Body of pancreas (tissue), 4 donors: ENCODE measurements at regions not wholly inside any gene's neighbourhood (a gene's known extent, or its start where the extent isn't known, plus 50 kb on each side); places are given as distances from the start of the nearest gene placed in this dataset.
"Not testable (repeated sequence)": the region's sequence is repeated elsewhere in the genome, so short reads cannot be mapped to it uniquely, and the experiment has no call there.

Source experiments
- ATAC-seq: fragments of 150-250 bp; one replicate; pipeline ENCODE4 v1.9.1; 2016
- DNase-seq, 4 donors: peaks; one replicate each; pipeline ENCODE4 v3.0.0-alpha.2; 2019
- H3K27ac ChIP-seq, 4 donors: fragments of 200-600 bp; sonication (generic); 1 replicate in 3 of 4; 2 replicates in 1 of 4; pipeline versions ENCODE4 v1.5.1 to v1.6.1; 2016 to 2019; ENCODE audit warnings: mild to moderate bottlenecking in 1 of 4, mixed read lengths in 1 of 4, moderate library complexity in 1 of 4
- H3K27me3 ChIP-seq, 2 donors: fragments of 200-600 bp; sonication (generic); one replicate each; pipeline ENCODE4 v1.6.0; 2016; ENCODE audit warnings: mild to moderate bottlenecking in 1 of 2
- H3K36me3 ChIP-seq, 2 donors: fragments of 200-600 bp; sonication (generic); replicated peaks in 1 of 2; 2 replicates each; pipeline ENCODE4 v1.5.1; 2016; ENCODE audit warnings: low read depth in 2 of 2; ENCODE audit not compliant: insufficient read depth in 1 of 2
- H3K4me1 ChIP-seq: fragments of 200-600 bp; sonication (generic); one replicate; pipeline ENCODE4 v1.6.0; 2016
- H3K4me3 ChIP-seq, 2 donors: fragments of 200-600 bp; sonication (generic); 1 replicate in 1 of 2; 2 replicates in 1 of 2; pipeline ENCODE4 v1.5.1; 2016 to 2019
- H3K9me3 ChIP-seq, 3 donors: fragments of 200-600 bp; sonication (generic); 1 replicate in 2 of 3; 2 replicates in 1 of 3; pipeline ENCODE4 v1.5.1; 2016
- CTCF ChIP-seq, 7 experiments: fragments of 450-650 bp in 4 of 7; fragments of 200-600 bp in 3 of 7; sonication (generic) in 3 of 7; IDR thresholded peaks; one replicate each; pipeline ENCODE4 v1.5.1; 2016 to 2019; ENCODE audit warnings: antibody characterized with exemption in 7 of 7
- POLR2A ChIP-seq, 3 donors: fragments of 450-650 bp; IDR thresholded peaks; one replicate each; pipeline ENCODE4 v1.6.1; 2016; ENCODE audit warnings: antibody characterized with exemption in 3 of 3, mild to moderate bottlenecking in 2 of 3
- WGBS, 2 donors: methylation state at CpG; one replicate each; pipeline ENCODE4 v1.1.5; 2017; 5-methylcytosine and 5-hydroxymethylcytosine counted together
- intact Hi-C: fragments of 100-400 bp; cut with DNase I; formaldehyde crosslinking; loops from one replicate; pipeline ENCODE4 v1.15.1; 2023

GRCh38 chr1:181185461-181185860 is 97.0 kb downstream of the IER5 start:
- WGBS, 2 donors, result 34 to 39% methylated on average over 3 of the region's 3 CpGs
- intact Hi-C loops, result no loop called here
- H3K36me3 ChIP-seq, result no peaks in the 10 kb centered on the region
- TF ChIP-seq POLR2A (IDR thresholded peaks at IDR 0.05) (no peak), CTCF (IDR thresholded peaks at IDR 0.05) (no peak)
- no peak overlapping the region for H3K27ac ChIP-seq
- DNase-seq, result no peak
- no peak for ATAC-seq
- H3K27me3 ChIP-seq, result peaks cover 0 to 4% of the 10 kb centered on the region in 2 donors
- peaks cover 11% of the 10 kb centered on the region for H3K4me1 ChIP-seq
- no peaks in the 10 kb centered on the region for H3K9me3 ChIP-seq
- no peak overlapping the region for H3K4me3 ChIP-seq

- H3K27ac ChIP-seq, H3K27me3 ChIP-seq, H3K4me3 ChIP-seq, ATAC-seq, DNase-seq, intact Hi-C loops, H3K36me3 ChIP-seq, H3K9me3 ChIP-seq: not testable (repeated sequence)
- peaks cover 12% of the 10 kb centered on the region for H3K4me1 ChIP-seq
- WGBS, 2 donors, result 60 to 66% methylated on average over 4 of the region's 4 CpGs
Measured at GRCh38 chr1:181186133-181186532, 97.6 kb downstream of the IER5 start.

GRCh38 chr1:181187337-181188126 is 99.0 kb downstream of the IER5 start:
- H3K4me3 ChIP-seq, result no peak overlapping the region
- no peak for TF ChIP-seq CTCF (IDR thresholded peaks at IDR 0.05)
- no peak for TF ChIP-seq POLR2A (IDR thresholded peaks at IDR 0.05)
- no peaks in the 10 kb centered on the region for H3K9me3 ChIP-seq
- no peak for ATAC-seq
- no peak overlapping the region for H3K27ac ChIP-seq
- intact Hi-C loops, result no loop called here
- no peak for DNase-seq
- no peaks in the 10 kb centered on the region for H3K36me3 ChIP-seq
- peaks cover 12% of the 10 kb centered on the region for H3K4me1 ChIP-seq
- peaks cover 0 to 4% of the 10 kb centered on the region in 2 donors for H3K27me3 ChIP-seq
- WGBS, 2 donors, result 37 to 45% methylated on average over 7 of the region's 7 CpGs

GRCh38 chr1:181189245-181189644 is 100.7 kb downstream of the IER5 start:
- DNase-seq, result no peak
- no peak overlapping the region for H3K4me3 ChIP-seq
- H3K36me3 ChIP-seq, result no peaks in the 10 kb centered on the region
- H3K27me3 ChIP-seq, result peaks cover 0 to 4% of the 10 kb centered on the region in 2 donors
- no peak overlapping the region for H3K27ac ChIP-seq
- no peaks in the 10 kb centered on the region for H3K9me3 ChIP-seq
- intact Hi-C loops, result no loop called here
- 72 to 73% methylated on average over 6 to 7 of the region's 7 CpGs for WGBS, 2 donors
- no peak for TF ChIP-seq POLR2A (IDR thresholded peaks at IDR 0.05)
- no peak for TF ChIP-seq CTCF (IDR thresholded peaks at IDR 0.05)
- ATAC-seq, result no peak
- H3K4me1 ChIP-seq, result peaks cover 12% of the 10 kb centered on the region

- Histone ChIP-seq H3K27me3 (peaks cover 0 to 4% of the 10 kb centered on the region in 2 donors), H3K4me1 (peaks cover 12% of the 10 kb centered on the region), H3K36me3 (no peaks in the 10 kb centered on the region), H3K4me3 (no peak overlapping the region), H3K9me3 (no peaks in the 10 kb centered on the region), H3K27ac (no peak overlapping the region)
- peak; percentile 88 for ATAC-seq
- intact Hi-C loops, result no loop called here
- peak; percentile 64 to 81 (median 71) for DNase-seq
- WGBS, 2 donors, result 8 to 10% methylated on average over 22 to 37 of the region's 40 CpGs
- TF ChIP-seq POLR2A (IDR thresholded peaks at IDR 0.05), result no peak
- TF ChIP-seq CTCF (IDR thresholded peaks at IDR 0.05), result peak; percentile 88 to 99 (median 97)
Measured at GRCh38 chr1:181189691-181190363, 101.3 kb downstream of the IER5 start.
